ENCODE measurements at regions not wholly inside any gene's neighbourhood (a gene's known extent, or its start where the extent isn't known, plus 50 kb on each side); places are given as distances from the start of the nearest gene placed in this dataset.

GRCh38 chr6:25058441-25058840, 122.7 kb upstream of the RIPOR2 start:
- DNase-seq = no peak
- intact Hi-C loops (cut with DNase I; ENCODE audit: low total_unique reads) = no loop called here
- Histone ChIP-seq H3K27me3 (no peaks in the 10 kb centered on the region), H3K9me3 (no peaks in the 10 kb centered on the region), H3K4me1 (peaks cover 8% of the 10 kb centered on the region), H3K27ac (no peak overlapping the region), H3K36me3 (ENCODE audit: low read depth, missing control alignments) (no peaks in the 10 kb centered on the region), H3K4me3 (no peak overlapping the region)
- 90 to 95% methylated on average over 5 of the region's 5 CpGs for WGBS, 2 donors
- no peak for TF ChIP-seq POLR2A (IDR thresholded peaks at IDR 0.05)
- TF ChIP-seq CTCF (IDR thresholded peaks at IDR 0.05) = no peak

- H3K27ac ChIP-seq = no peak overlapping the region
- peaks cover 8% of the 10 kb centered on the region for H3K4me1 ChIP-seq
- WGBS, 2 donors = 94 to 95% methylated on average over 4 of the region's 4 CpGs
- no peak for TF ChIP-seq CTCF (IDR thresholded peaks at IDR 0.05)
- no peak for TF ChIP-seq POLR2A (IDR thresholded peaks at IDR 0.05)
- H3K36me3 ChIP-seq (ENCODE audit: low read depth, missing control alignments) = no peaks in the 10 kb centered on the region
- intact Hi-C loops (cut with DNase I; ENCODE audit: low total_unique reads) = no loop called here
- DNase-seq = no peak
- H3K4me3 ChIP-seq = no peak overlapping the region
- H3K27me3 ChIP-seq = no peaks in the 10 kb centered on the region
- H3K9me3 ChIP-seq = no peaks in the 10 kb centered on the region
Observed at GRCh38 chr6:25058941-25059340, 123.2 kb upstream of the RIPOR2 start.

- no peak for TF ChIP-seq CTCF (IDR thresholded peaks at IDR 0.05)
- TF ChIP-seq POLR2A (IDR thresholded peaks at IDR 0.05) = no peak
- H3K36me3 ChIP-seq (ENCODE audit: low read depth, missing control alignments) = no peaks in the 10 kb centered on the region
- no peak overlapping the region for H3K4me3 ChIP-seq
- DNase-seq = no peak
- H3K27me3 ChIP-seq = no peaks in the 10 kb centered on the region
- 94 to 98% methylated on average over 2 of the region's 2 CpGs for WGBS, 2 donors
- intact Hi-C loops (cut with DNase I; ENCODE audit: low total_unique reads) = no loop called here
- no peaks in the 10 kb centered on the region for H3K9me3 ChIP-seq
- H3K27ac ChIP-seq = no peak overlapping the region
- H3K4me1 ChIP-seq = peaks cover 8% of the 10 kb centered on the region
Observed at GRCh38 chr6:25060522-25060921, 124.8 kb upstream of the RIPOR2 start.

- 50% methylated on average over 6 of the region's 6 CpGs for WGBS, 2 donors
- no peak for TF ChIP-seq CTCF (IDR thresholded peaks at IDR 0.05)
- TF ChIP-seq POLR2A (IDR thresholded peaks at IDR 0.05) = no peak
- no peak overlapping the region for H3K27ac ChIP-seq
- no peaks in the 10 kb centered on the region for H3K27me3 ChIP-seq
- H3K36me3 ChIP-seq (ENCODE audit: low read depth, missing control alignments) = no peaks in the 10 kb centered on the region
- H3K9me3 ChIP-seq = no peaks in the 10 kb centered on the region
- DNase-seq = no peak
- H3K4me1 ChIP-seq = peaks cover 8% of the 10 kb centered on the region
- H3K4me3 ChIP-seq = no peak overlapping the region
- intact Hi-C loops (cut with DNase I; ENCODE audit: low total_unique reads) = no loop called here
Observed at GRCh38 chr6:25061289-25061936, 125.7 kb upstream of the RIPOR2 start.
